ENCODE measurements at regions not wholly inside any gene's neighbourhood (a gene's known extent, or its start where the extent isn't known, plus 50 kb on each side); places are given as distances from the start of the nearest gene placed in this dataset.

DNA sequence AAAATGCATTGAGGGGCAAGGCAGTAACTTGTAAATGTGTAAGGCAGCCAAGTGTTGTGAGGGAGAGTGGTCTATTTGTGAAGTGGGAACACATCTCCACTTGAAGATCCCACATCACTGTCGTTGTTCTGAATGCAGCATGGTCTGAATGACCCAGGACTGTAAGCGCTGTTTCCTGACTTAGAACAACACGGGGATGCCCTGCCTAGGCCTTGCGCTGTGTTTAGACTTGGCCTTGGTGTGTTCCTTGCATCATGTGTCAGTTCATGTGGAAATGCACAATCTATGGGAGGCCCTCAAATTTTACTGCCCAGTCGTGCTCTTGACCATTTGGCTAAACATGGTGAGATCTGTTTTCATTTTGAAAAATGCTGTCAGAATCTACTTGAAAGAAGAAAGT is 205.1 kb downstream of the SOX11 start:
- H3K79me2 ChIP-seq (ENCODE audit: insufficient read depth, low read length), result no peaks in the 10 kb centered on the region
- no peak overlapping the region for H2AFZ ChIP-seq (ENCODE audit: low read length)
- H3T11ph ChIP-seq (ENCODE audit: low read length), result no peak overlapping the region
- no peaks in the 10 kb centered on the region for H3K27me3 ChIP-seq (ENCODE audit: insufficient read depth, low read length)
- H4K5ac ChIP-seq (ENCODE audit: insufficient read length, low read depth, low read length), result no peak overlapping the region
- no peak overlapping the region for H2BK120ac ChIP-seq (ENCODE audit: low read depth, low read length, poor library complexity, severe bottlenecking)
- WGBS (ENCODE audit: extremely low coverage, insufficient read length, low lambda C conversion rate), result no CpG with 5 or more reads among the region's 5 CpGs
- no peak overlapping the region for H4K91ac ChIP-seq (ENCODE audit: insufficient read length, low read depth, low read length)
- no peak overlapping the region for H3K18ac ChIP-seq (ENCODE audit: insufficient read length, low read depth, low read length)
- H3K27me3 Mint-ChIP-seq (ENCODE audit: low read depth), result no peaks in the 10 kb centered on the region; the same call in 1 of the 2 replicates
- no peak overlapping the region for H4K8ac ChIP-seq (replicated peaks; ENCODE audit: insufficient read length, low read depth, low read length)
- no peaks in the 10 kb centered on the region for H3K4me1 ChIP-seq (ENCODE audit: insufficient read depth, low read length)
- H3K27ac ChIP-seq (ENCODE audit: insufficient read length, low read depth, low read length), result no peak overlapping the region
- H2BK12ac ChIP-seq (ENCODE audit: insufficient read length, low read depth, low read length), result no peak overlapping the region
- DNase-seq, result no peak
- TF ChIP-seq, protein P1, sequence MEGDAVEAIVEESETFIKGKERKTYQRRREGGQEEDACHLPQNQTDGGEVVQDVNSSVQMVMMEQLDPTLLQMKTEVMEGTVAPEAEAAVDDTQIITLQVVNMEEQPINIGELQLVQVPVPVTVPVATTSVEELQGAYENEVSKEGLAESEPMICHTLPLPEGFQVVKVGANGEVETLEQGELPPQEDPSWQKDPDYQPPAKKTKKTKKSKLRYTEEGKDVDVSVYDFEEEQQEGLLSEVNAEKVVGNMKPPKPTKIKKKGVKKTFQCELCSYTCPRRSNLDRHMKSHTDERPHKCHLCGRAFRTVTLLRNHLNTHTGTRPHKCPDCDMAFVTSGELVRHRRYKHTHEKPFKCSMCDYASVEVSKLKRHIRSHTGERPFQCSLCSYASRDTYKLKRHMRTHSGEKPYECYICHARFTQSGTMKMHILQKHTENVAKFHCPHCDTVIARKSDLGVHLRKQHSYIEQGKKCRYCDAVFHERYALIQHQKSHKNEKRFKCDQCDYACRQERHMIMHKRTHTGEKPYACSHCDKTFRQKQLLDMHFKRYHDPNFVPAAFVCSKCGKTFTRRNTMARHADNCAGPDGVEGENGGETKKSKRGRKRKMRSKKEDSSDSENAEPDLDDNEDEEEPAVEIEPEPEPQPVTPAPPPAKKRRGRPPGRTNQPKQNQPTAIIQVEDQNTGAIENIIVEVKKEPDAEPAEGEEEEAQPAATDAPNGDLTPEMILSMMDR (conservative IDR thresholded peaks at IDR 0.05), result no peak
- H3K23me2 ChIP-seq (ENCODE audit: insufficient read length, low read depth, low read length, poor library complexity, severe bottlenecking), result no peaks in the 10 kb centered on the region
- no peak overlapping the region for H2BK15ac ChIP-seq (ENCODE audit: low read depth, low read length)
- H2BK5ac ChIP-seq (ENCODE audit: insufficient read length, low read length), result no peak overlapping the region
- no peak overlapping the region for H2AK5ac ChIP-seq (ENCODE audit: insufficient read length, low read length)
- no peaks in the 10 kb centered on the region for H3K79me1 ChIP-seq (ENCODE audit: insufficient read depth, low read depth, low read length, poor library complexity, severe bottlenecking)
- no peak overlapping the region for H2BK20ac ChIP-seq (ENCODE audit: low read depth, low read length, poor library complexity, severe bottlenecking)
- H4K20me1 ChIP-seq (ENCODE audit: control insufficient read depth, insufficient read depth, insufficient read length), result no peaks in the 10 kb centered on the region
- H3K4me2 ChIP-seq (ENCODE audit: insufficient read depth, insufficient read length, low read length), result no peak overlapping the region
- H3K27ac Mint-ChIP-seq, result no peak overlapping the region
- H3K56ac ChIP-seq (ENCODE audit: insufficient read length, low read depth, low read length), result no peak overlapping the region
- H3K4me3 Mint-ChIP-seq, result no peak overlapping the region
- no peaks in the 10 kb centered on the region for H3K9me3 ChIP-seq (ENCODE audit: control insufficient read depth, low read depth, low read length)
- no peak overlapping the region for H3K9ac ChIP-seq (ENCODE audit: extremely low read depth, insufficient read length, low read length)
- H3K4me1 Mint-ChIP-seq, result no peaks in the 10 kb centered on the region
- H3K9me3 Mint-ChIP-seq, result no peaks in the 10 kb centered on the region
- H3K14ac ChIP-seq (ENCODE audit: insufficient read depth, low read length), result no peak overlapping the region
- H3K36me3 Mint-ChIP-seq (ENCODE audit: insufficient read depth in 1 of 3, low read depth in 3 of 3), result no peaks in the 10 kb centered on the region; a peak in 1 of 7 replicates
- no peak overlapping the region for H3K4ac ChIP-seq (ENCODE audit: low read depth, low read length)
- no peak overlapping the region for H3K23ac ChIP-seq (ENCODE audit: insufficient read length, low read depth, low read length)

Data from H9 (cell line).